ENCODE measurements at regions not wholly inside any gene's neighbourhood (a gene's known extent, or its start where the extent isn't known, plus 50 kb on each side); places are given as distances from the start of the nearest gene placed in this dataset.

DNA sequence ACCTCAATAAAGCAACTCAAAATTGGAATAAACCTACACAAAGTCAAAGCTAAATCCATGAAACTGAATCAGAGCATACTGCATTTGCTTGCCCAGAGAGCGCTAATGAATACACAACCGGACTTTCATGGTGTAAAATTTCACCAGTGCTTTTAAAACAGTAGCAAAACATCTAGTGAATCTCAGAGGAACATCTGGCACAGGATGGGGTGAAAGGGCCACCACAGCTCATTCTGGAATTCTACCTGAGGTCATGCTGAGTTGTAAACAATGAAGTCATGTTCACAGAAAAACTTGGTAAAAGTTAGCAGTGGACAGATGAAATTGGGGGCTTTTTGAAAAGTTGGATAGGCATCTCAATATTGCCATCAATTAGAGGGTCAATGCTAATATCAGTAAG is 125.6 kb upstream of the STXBP5 start:
- TF ChIP-seq POLR2A (IDR thresholded peaks at IDR 0.05): no peak
- TF ChIP-seq, protein P1, sequence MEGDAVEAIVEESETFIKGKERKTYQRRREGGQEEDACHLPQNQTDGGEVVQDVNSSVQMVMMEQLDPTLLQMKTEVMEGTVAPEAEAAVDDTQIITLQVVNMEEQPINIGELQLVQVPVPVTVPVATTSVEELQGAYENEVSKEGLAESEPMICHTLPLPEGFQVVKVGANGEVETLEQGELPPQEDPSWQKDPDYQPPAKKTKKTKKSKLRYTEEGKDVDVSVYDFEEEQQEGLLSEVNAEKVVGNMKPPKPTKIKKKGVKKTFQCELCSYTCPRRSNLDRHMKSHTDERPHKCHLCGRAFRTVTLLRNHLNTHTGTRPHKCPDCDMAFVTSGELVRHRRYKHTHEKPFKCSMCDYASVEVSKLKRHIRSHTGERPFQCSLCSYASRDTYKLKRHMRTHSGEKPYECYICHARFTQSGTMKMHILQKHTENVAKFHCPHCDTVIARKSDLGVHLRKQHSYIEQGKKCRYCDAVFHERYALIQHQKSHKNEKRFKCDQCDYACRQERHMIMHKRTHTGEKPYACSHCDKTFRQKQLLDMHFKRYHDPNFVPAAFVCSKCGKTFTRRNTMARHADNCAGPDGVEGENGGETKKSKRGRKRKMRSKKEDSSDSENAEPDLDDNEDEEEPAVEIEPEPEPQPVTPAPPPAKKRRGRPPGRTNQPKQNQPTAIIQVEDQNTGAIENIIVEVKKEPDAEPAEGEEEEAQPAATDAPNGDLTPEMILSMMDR (IDR thresholded peaks at IDR 0.05): no peak
